NB4 (cell line): ENCODE measurements at regions not wholly inside any gene's neighbourhood (a gene's known extent, or its start where the extent isn't known, plus 50 kb on each side); places are given as distances from the start of the nearest gene placed in this dataset.

Source experiments
- DNase-seq: peaks from one replicate; pipeline ENCODE4 v3.0.0; 2010; ENCODE audit warnings: low read depth
- H3K4me3 ChIP-seq: one replicate; pipeline ENCODE4 v1.5.1; 2011; ENCODE audit warnings: mild to moderate bottlenecking, low read depth, low read length, moderate library complexity
- MYC ChIP-seq: IDR thresholded peaks from 2 replicates; pipeline ENCODE4 v1.6.1; 2011; ENCODE audit warnings: low read depth, low read length
- POLR2A ChIP-seq: IDR thresholded peaks from 2 replicates; pipeline ENCODE4 v1.6.1; 2011; ENCODE audit warnings: mild to moderate bottlenecking; ENCODE audit not compliant: insufficient read length; ENCODE audit errors: extremely low read depth
- TF ChIP-seq, protein P1 (sequence below): IDR thresholded peaks from one replicate; pipeline ENCODE4 v1.5.1; 2012; ENCODE audit warnings: low read depth, low read length
- TF ChIP-seq, protein P2 (sequence below): IDR thresholded peaks from 2 replicates; pipeline ENCODE4 v1.6.1; 2011; ENCODE audit warnings: low read depth, low read length

DNA sequence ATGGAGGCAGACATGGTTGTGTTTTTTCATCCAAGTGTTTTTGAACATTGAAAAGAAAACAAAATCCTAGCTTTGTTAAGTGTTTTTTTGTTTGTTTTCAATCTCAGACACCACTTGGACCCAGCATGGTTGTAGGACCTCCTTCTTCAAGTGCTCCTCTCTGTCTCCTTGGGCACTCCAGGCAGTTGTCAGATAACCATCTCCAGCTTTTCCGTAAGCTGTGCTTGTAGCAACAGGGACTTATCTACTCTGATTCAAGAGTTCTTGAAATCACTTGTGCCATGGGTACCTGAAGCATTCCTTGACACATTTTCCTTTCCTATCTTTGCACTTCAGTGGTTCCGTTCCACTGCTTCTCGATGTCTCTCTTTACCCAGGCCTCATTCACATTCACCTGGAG, 334.9 kb upstream of the DDX53 start:
- H3K4me3 ChIP-seq, result no peak overlapping the region
- DNase-seq, result no peak
- TF ChIP-seq, protein P1, sequence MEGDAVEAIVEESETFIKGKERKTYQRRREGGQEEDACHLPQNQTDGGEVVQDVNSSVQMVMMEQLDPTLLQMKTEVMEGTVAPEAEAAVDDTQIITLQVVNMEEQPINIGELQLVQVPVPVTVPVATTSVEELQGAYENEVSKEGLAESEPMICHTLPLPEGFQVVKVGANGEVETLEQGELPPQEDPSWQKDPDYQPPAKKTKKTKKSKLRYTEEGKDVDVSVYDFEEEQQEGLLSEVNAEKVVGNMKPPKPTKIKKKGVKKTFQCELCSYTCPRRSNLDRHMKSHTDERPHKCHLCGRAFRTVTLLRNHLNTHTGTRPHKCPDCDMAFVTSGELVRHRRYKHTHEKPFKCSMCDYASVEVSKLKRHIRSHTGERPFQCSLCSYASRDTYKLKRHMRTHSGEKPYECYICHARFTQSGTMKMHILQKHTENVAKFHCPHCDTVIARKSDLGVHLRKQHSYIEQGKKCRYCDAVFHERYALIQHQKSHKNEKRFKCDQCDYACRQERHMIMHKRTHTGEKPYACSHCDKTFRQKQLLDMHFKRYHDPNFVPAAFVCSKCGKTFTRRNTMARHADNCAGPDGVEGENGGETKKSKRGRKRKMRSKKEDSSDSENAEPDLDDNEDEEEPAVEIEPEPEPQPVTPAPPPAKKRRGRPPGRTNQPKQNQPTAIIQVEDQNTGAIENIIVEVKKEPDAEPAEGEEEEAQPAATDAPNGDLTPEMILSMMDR, result no peak
- TF ChIP-seq MYC (no peak), POLR2A (no peak)
- TF ChIP-seq, protein P2, sequence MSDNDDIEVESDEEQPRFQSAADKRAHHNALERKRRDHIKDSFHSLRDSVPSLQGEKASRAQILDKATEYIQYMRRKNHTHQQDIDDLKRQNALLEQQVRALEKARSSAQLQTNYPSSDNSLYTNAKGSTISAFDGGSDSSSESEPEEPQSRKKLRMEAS, result no peak

DNA sequence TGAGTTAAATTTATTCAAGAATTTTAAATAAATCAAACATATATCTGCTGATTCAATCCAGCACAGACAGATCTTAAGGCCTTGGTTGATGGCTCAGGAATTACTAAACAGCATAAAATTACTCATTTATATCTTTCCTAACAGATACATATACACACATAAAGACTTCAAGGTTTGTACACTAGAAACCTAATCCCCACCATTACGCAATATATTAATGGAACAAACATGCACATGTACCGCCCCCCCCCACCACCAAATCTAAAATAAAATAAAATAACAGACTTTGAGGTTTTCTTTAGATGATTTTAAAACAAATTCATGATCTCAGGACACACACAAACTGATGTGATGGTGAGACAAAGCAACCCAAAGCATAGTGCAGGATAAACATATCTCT, 333.9 kb upstream of the DDX53 start:
- DNase-seq, result no peak
- H3K4me3 ChIP-seq, result no peak overlapping the region
- TF ChIP-seq POLR2A (no peak), MYC (no peak)
- TF ChIP-seq, protein P1, result no peak
- TF ChIP-seq, protein P2, result no peak

DNA sequence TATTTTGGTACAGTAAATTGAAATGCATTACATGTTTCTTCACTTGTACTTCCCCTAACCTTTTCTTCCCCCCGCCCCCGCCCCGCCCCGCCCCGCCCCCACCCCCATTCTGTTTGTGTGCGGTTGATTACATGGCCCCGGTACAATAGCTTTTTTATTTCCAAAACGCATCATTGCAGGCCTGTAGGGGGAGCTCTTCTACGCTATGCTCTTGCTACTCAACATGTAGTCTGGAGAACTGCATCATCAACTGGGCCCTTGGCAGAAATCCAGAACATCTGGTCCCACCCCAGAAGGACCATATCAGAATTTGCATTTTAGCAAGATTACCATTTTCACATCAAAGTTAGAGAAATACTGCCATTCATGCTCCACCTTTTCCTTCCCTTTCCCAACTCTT, 333.3 kb upstream of the DDX53 start:
- DNase-seq, result peak; percentile 65
- no peak overlapping the region for H3K4me3 ChIP-seq
- TF ChIP-seq MYC (no peak), POLR2A (no peak)
- TF ChIP-seq, protein P1, result peak; percentile 40
- TF ChIP-seq, protein P2, result no peak

DNA sequence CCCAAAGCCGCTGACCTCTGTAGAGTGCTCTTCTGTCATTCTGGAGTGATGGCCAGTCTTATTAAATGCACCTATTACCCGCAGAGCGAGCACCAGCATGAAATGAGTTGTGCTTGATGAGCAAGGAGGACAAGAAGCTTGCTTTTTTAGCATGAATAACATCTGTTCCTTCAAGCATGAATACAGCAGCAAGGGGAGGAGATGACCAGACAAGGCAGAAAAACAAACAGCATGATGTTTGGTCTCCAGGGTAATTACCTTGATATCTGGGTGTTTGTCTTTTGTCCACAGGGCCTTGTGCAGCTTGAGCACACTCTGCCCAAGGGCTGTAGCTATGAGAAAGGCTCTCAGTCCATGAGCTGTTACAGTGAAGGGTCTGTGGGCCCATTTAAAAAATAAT, 324.8 kb upstream of the DDX53 start:
- DNase-seq, result no peak
- no peak overlapping the region for H3K4me3 ChIP-seq
- TF ChIP-seq POLR2A, result no peak
- TF ChIP-seq, protein P2, result no peak
- TF ChIP-seq MYC, result no peak
- TF ChIP-seq, protein P1, result no peak

DNA sequence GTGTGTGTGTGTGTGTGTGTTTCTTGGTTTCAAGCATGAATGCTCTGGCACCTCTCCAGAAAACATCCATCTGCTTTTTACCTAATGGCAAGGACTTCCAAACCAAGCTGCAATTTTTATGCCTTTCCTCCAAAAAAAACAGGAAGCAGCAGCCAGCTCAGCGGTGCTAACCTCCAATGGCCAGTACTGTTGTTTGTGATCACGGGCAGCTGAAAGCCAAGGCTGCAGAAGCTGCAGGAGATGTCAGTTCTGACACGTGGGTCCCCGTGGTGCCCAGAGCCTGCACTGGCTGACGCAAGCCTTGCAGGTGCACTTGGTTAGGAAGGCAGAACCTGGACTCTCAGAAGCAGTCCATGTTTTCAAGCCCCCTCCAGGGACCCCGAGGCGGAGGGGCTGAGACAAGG, 313.6 kb upstream of the DDX53 start:
- DNase-seq, result peak; percentile 4
- no peak overlapping the region for H3K4me3 ChIP-seq
- TF ChIP-seq, protein P2, result no peak
- TF ChIP-seq POLR2A, result no peak
- no peak for TF ChIP-seq MYC
- TF ChIP-seq, protein P1, result no peak

DNA sequence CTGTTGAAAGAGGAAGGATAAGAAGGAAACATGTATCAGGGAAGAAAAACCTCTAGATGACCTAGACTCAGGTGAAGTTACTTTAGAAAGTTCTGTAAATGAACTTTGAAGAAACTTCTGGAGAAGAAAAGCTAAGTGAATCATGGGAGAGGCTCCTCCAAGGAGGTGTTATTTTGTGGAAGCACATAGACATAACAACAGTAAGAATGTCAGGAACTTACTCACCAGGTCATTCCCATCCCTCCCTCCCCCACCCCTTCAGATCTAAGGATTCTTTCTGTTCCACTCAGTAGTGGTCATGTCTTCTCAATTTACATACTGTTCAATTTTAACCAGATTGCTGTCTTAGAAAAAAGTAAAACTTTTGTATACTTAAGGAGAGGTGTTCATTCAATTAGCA, 310.5 kb upstream of the DDX53 start:
- DNase-seq, result no peak
- no peak overlapping the region for H3K4me3 ChIP-seq
- TF ChIP-seq, protein P1, result no peak
- TF ChIP-seq, protein P2, result no peak
- TF ChIP-seq POLR2A, result no peak
- no peak for TF ChIP-seq MYC
